ENCODE measurements at regions not wholly inside any gene's neighbourhood (a gene's known extent, or its start where the extent isn't known, plus 50 kb on each side); places are given as distances from the start of the nearest gene placed in this dataset.

- H3K36me3 ChIP-seq = no peaks in the 10 kb centered on the region
Measured at GRCh38 chr9:107856633-107857032, 367.1 kb upstream of the KLF4 start.

GRCh38 chr9:107855164-107855563, 365.6 kb upstream of the KLF4 start:
- Histone ChIP-seq H3K4me3 (no peak overlapping the region), H3K4me1 (replicated peaks) (no peaks in the 10 kb centered on the region), H3K27me3 (replicated peaks) (no peaks in the 10 kb centered on the region)

More at GRCh38 chr9:107856633-107857032, 367.1 kb upstream of the KLF4 start:
- Histone ChIP-seq H3K27me3 (replicated peaks) (no peaks in the 10 kb centered on the region), H3K4me1 (replicated peaks) (no peaks in the 10 kb centered on the region), H3K9me3 (replicated peaks) (no peaks in the 10 kb centered on the region), H3K4me3 (no peak overlapping the region), H3K27ac (no peak overlapping the region)
- DNase-seq (ENCODE audit: low read depth in 1 of 2, low spot score in 2 of 2) = no peak

GRCh38 chr9:107853461-107853860, 363.9 kb upstream of the KLF4 start:
- DNase-seq (ENCODE audit: low read depth in 1 of 2, low spot score in 2 of 2) = no peak
- Histone ChIP-seq H3K27ac (no peak overlapping the region), H3K36me3 (no peaks in the 10 kb centered on the region), H3K9me3 (replicated peaks) (no peaks in the 10 kb centered on the region), H3K4me1 (replicated peaks) (no peaks in the 10 kb centered on the region), H3K27me3 (replicated peaks) (no peaks in the 10 kb centered on the region), H3K4me3 (no peak overlapping the region)

More at GRCh38 chr9:107855164-107855563, 365.6 kb upstream of the KLF4 start:
- Histone ChIP-seq H3K27ac (no peak overlapping the region), H3K36me3 (no peaks in the 10 kb centered on the region), H3K9me3 (replicated peaks) (no peaks in the 10 kb centered on the region)
- DNase-seq (ENCODE audit: low read depth in 1 of 2, low spot score in 2 of 2) = no peak

- Histone ChIP-seq H3K9me3 (replicated peaks) (no peaks in the 10 kb centered on the region), H3K4me1 (replicated peaks) (no peaks in the 10 kb centered on the region), H3K27ac (no peak overlapping the region), H3K4me3 (no peak overlapping the region), H3K36me3 (no peaks in the 10 kb centered on the region), H3K27me3 (replicated peaks) (no peaks in the 10 kb centered on the region)
- DNase-seq (ENCODE audit: low read depth in 1 of 2, low spot score in 2 of 2) = no peak
Measured at GRCh38 chr9:107852891-107853290, 363.3 kb upstream of the KLF4 start.

- Histone ChIP-seq H3K27me3 (replicated peaks) (no peaks in the 10 kb centered on the region), H3K27ac (no peak overlapping the region), H3K9me3 (replicated peaks) (no peaks in the 10 kb centered on the region), H3K36me3 (no peaks in the 10 kb centered on the region), H3K4me3 (no peak overlapping the region), H3K4me1 (replicated peaks) (no peaks in the 10 kb centered on the region)
- DNase-seq (ENCODE audit: low read depth in 1 of 2, low spot score in 2 of 2) = no peak
Measured at GRCh38 chr9:107850653-107851052, 361.1 kb upstream of the KLF4 start.

GRCh38 chr9:107847978-107848964, 358.7 kb upstream of the KLF4 start:
- no peak for DNase-seq (ENCODE audit: low read depth in 1 of 2, low spot score in 2 of 2)
- Histone ChIP-seq H3K27me3 (replicated peaks) (no peaks in the 10 kb centered on the region), H3K9me3 (replicated peaks) (no peaks in the 10 kb centered on the region), H3K4me1 (replicated peaks) (no peaks in the 10 kb centered on the region), H3K27ac (no peak overlapping the region), H3K36me3 (no peaks in the 10 kb centered on the region), H3K4me3 (no peak overlapping the region)

- no peaks in the 10 kb centered on the region for H3K36me3 ChIP-seq
- no peak overlapping the region for H3K4me3 ChIP-seq
- no peaks in the 10 kb centered on the region for H3K4me1 ChIP-seq (replicated peaks)
- H3K9me3 ChIP-seq (replicated peaks) = no peaks in the 10 kb centered on the region
- H3K27ac ChIP-seq = no peak overlapping the region
- no peaks in the 10 kb centered on the region for H3K27me3 ChIP-seq (replicated peaks)
- DNase-seq (ENCODE audit: low read depth in 1 of 2, low spot score in 2 of 2) = no peak
Measured at GRCh38 chr9:107842530-107842929, 353.0 kb upstream of the KLF4 start.

GRCh38 chr9:107841076-107841475, 351.5 kb upstream of the KLF4 start:
- Histone ChIP-seq H3K27ac (no peak overlapping the region), H3K27me3 (replicated peaks) (no peaks in the 10 kb centered on the region), H3K36me3 (no peaks in the 10 kb centered on the region), H3K4me1 (replicated peaks) (no peaks in the 10 kb centered on the region), H3K9me3 (replicated peaks) (no peaks in the 10 kb centered on the region), H3K4me3 (no peak overlapping the region)
- DNase-seq (ENCODE audit: low read depth in 1 of 2, low spot score in 2 of 2) = no peak

GRCh38 chr9:107839371-107839770, 349.8 kb upstream of the KLF4 start:
- Histone ChIP-seq H3K9me3 (replicated peaks) (no peaks in the 10 kb centered on the region), H3K36me3 (no peaks in the 10 kb centered on the region), H3K4me1 (replicated peaks) (no peaks in the 10 kb centered on the region), H3K27ac (no peak overlapping the region), H3K4me3 (no peak overlapping the region), H3K27me3 (replicated peaks) (no peaks in the 10 kb centered on the region)
- DNase-seq (ENCODE audit: low read depth in 1 of 2, low spot score in 2 of 2) = no peak

GRCh38 chr9:107838766-107839165, 349.2 kb upstream of the KLF4 start:
- Histone ChIP-seq H3K9me3 (replicated peaks) (no peaks in the 10 kb centered on the region), H3K27ac (no peak overlapping the region), H3K4me1 (replicated peaks) (no peaks in the 10 kb centered on the region)

GRCh38 chr9:107836300-107836699, 346.7 kb upstream of the KLF4 start:
- DNase-seq (ENCODE audit: low read depth in 1 of 2, low spot score in 2 of 2) = no peak
- H3K36me3 ChIP-seq = no peaks in the 10 kb centered on the region
- H3K4me3 ChIP-seq = no peak overlapping the region
- no peaks in the 10 kb centered on the region for H3K27me3 ChIP-seq (replicated peaks)
- H3K9me3 ChIP-seq (replicated peaks) = 0 out of 2 replicates have a peak, but pooled peaks cover 2% of the 10 kb centered on the region
- H3K27ac ChIP-seq = no peak overlapping the region
- no peaks in the 10 kb centered on the region for H3K4me1 ChIP-seq (replicated peaks)

More at GRCh38 chr9:107838766-107839165, 349.2 kb upstream of the KLF4 start:
- no peaks in the 10 kb centered on the region for H3K36me3 ChIP-seq
- no peaks in the 10 kb centered on the region for H3K27me3 ChIP-seq (replicated peaks)
- no peak for DNase-seq (ENCODE audit: low read depth in 1 of 2, low spot score in 2 of 2)
- no peak overlapping the region for H3K4me3 ChIP-seq

GRCh38 chr9:107833295-107833694, 343.7 kb upstream of the KLF4 start:
- Histone ChIP-seq H3K9me3 (replicated peaks) (0 out of 2 replicates have a peak, but pooled peaks cover 2% of the 10 kb centered on the region), H3K4me3 (no peak overlapping the region), H3K36me3 (no peaks in the 10 kb centered on the region), H3K27ac (no peak overlapping the region), H3K4me1 (replicated peaks) (no peaks in the 10 kb centered on the region), H3K27me3 (replicated peaks) (no peaks in the 10 kb centered on the region)
- DNase-seq (ENCODE audit: low read depth in 1 of 2, low spot score in 2 of 2) = no peak

GRCh38 chr9:107832871-107833270, 343.3 kb upstream of the KLF4 start:
- H3K4me1 ChIP-seq (replicated peaks) = no peaks in the 10 kb centered on the region
- no peak overlapping the region for H3K27ac ChIP-seq
- no peaks in the 10 kb centered on the region for H3K36me3 ChIP-seq
- no peaks in the 10 kb centered on the region for H3K27me3 ChIP-seq (replicated peaks)
- DNase-seq (ENCODE audit: low read depth in 1 of 2, low spot score in 2 of 2) = no peak
- H3K9me3 ChIP-seq (replicated peaks) = 0 out of 2 replicates have a peak, but pooled peaks cover 2% of the 10 kb centered on the region
- H3K4me3 ChIP-seq = no peak overlapping the region

GRCh38 chr9:107830479-107830878, 340.9 kb upstream of the KLF4 start:
- Histone ChIP-seq H3K27me3 (replicated peaks) (no peaks in the 10 kb centered on the region), H3K4me3 (no peak overlapping the region), H3K4me1 (replicated peaks) (no peaks in the 10 kb centered on the region), H3K27ac (no peak overlapping the region), H3K9me3 (replicated peaks) (0 out of 2 replicates have a peak, but pooled peaks cover 2% of the 10 kb centered on the region), H3K36me3 (no peaks in the 10 kb centered on the region)
- DNase-seq (ENCODE audit: low read depth in 1 of 2, low spot score in 2 of 2) = no peak
